ENCODE measurements at regions not wholly inside any gene's neighbourhood (a gene's known extent, or its start where the extent isn't known, plus 50 kb on each side); places are given as distances from the start of the nearest gene placed in this dataset.
"Not testable (repeated sequence)": the region's sequence is repeated elsewhere in the genome, so short reads cannot be mapped to it uniquely, and the experiment has no call there.

DNA sequence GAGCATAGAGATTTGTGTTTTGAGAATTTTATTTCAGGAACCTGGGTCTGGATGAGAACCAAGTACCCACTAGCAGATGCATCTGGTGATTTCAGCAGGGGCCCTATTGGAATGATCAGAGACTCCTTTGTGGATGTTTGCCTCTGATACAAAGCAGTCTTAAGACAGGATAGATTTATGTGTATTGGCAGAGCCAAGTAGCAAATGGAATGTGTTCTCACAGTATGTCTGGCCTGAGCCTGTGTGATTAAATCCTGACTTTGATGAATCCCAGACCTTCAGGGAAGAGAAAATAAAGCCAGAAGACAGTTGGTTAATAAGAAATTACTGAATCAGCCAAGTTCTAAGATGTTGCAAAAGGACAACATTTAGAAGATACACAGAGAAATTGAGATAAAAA, 755.5 kb upstream of the SEMA6D start:
- H3K4me2 ChIP-seq (ENCODE audit: low read length) = no peak overlapping the region
- ChIA-PET POLR2A (no interaction called here), RAD21 (ENCODE audit: low non-redundant PET in 1 of 2, low total read pairs in 2 of 2, uncharacterized antibody in 2 of 2, unreplicated experiment in 2 of 2) (no interaction called here), CTCF (no interaction called here)
- peaks cover 10 to 18% of the 10 kb centered on the region in 2 experiments; a peak in 2 of 4 replicates for H3K9me3 ChIP-seq (ENCODE audit: control insufficient read depth in 1 of 2, insufficient read depth in 1 of 2, low read depth in 1 of 2, low read length in 2 of 2)
- H3K79me2 ChIP-seq (ENCODE audit: insufficient read depth, low read length) = no peaks in the 10 kb centered on the region
- no peak overlapping the region for H3K27ac ChIP-seq (ENCODE audit: low read depth, low read length)
- no peaks in the 10 kb centered on the region for H3K9me2 ChIP-seq (ENCODE audit: insufficient read depth)
- TF ChIP-seq ZFX (IDR thresholded peaks at IDR 0.05) (no peak), POLR2AphosphoS5 (IDR thresholded peaks at IDR 0.05; ENCODE audit: low read depth, low read length) (no peak), EZH2phosphoT487 (IDR thresholded peaks at IDR 0.05; ENCODE audit: borderline replicate concordance) (no peak), FOSL1 (IDR thresholded peaks at IDR 0.05; ENCODE audit: low read depth) (no peak), TCF7L2 (IDR thresholded peaks at IDR 0.05; ENCODE audit: borderline replicate concordance, extremely low read depth, insufficient read depth, insufficient read length) (no peak), JUND (IDR thresholded peaks at IDR 0.05) (no peak), SRF (IDR thresholded peaks at IDR 0.05; ENCODE audit: low read depth) (no peak)
- TF ChIP-seq, protein P1, sequence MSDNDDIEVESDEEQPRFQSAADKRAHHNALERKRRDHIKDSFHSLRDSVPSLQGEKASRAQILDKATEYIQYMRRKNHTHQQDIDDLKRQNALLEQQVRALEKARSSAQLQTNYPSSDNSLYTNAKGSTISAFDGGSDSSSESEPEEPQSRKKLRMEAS (IDR thresholded peaks at IDR 0.05) = no peak
- TF ChIP-seq, protein P2, sequence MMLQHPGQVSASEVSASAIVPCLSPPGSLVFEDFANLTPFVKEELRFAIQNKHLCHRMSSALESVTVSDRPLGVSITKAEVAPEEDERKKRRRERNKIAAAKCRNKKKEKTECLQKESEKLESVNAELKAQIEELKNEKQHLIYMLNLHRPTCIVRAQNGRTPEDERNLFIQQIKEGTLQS (IDR thresholded peaks at IDR 0.05) = no peak
- TF ChIP-seq, protein P3, sequence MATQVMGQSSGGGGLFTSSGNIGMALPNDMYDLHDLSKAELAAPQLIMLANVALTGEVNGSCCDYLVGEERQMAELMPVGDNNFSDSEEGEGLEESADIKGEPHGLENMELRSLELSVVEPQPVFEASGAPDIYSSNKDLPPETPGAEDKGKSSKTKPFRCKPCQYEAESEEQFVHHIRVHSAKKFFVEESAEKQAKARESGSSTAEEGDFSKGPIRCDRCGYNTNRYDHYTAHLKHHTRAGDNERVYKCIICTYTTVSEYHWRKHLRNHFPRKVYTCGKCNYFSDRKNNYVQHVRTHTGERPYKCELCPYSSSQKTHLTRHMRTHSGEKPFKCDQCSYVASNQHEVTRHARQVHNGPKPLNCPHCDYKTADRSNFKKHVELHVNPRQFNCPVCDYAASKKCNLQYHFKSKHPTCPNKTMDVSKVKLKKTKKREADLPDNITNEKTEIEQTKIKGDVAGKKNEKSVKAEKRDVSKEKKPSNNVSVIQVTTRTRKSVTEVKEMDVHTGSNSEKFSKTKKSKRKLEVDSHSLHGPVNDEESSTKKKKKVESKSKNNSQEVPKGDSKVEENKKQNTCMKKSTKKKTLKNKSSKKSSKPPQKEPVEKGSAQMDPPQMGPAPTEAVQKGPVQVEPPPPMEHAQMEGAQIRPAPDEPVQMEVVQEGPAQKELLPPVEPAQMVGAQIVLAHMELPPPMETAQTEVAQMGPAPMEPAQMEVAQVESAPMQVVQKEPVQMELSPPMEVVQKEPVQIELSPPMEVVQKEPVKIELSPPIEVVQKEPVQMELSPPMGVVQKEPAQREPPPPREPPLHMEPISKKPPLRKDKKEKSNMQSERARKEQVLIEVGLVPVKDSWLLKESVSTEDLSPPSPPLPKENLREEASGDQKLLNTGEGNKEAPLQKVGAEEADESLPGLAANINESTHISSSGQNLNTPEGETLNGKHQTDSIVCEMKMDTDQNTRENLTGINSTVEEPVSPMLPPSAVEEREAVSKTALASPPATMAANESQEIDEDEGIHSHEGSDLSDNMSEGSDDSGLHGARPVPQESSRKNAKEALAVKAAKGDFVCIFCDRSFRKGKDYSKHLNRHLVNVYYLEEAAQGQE (IDR thresholded peaks at IDR 0.05; ENCODE audit: low read depth) = no peak
- no peaks in the 10 kb centered on the region for H3K27me3 ChIP-seq (ENCODE audit: insufficient read depth, low read length)
- no peaks in the 10 kb centered on the region for H3K36me3 ChIP-seq (ENCODE audit: control insufficient read depth in 1 of 2, insufficient read depth in 2 of 2, low read length in 2 of 2)
- no peak overlapping the region for H3K4me3 ChIP-seq (replicated peaks in 1 of 2; ENCODE audit: low read depth in 1 of 2, low read length in 2 of 2)
- BruUV-seq (replicated peaks) = no TSS peak
- no peaks in the 10 kb centered on the region for H4K20me1 ChIP-seq (ENCODE audit: insufficient read depth)
- no peak for ATAC-seq
- intact Hi-C loops (cut with micrococcal nuclease) = no loop called here
- H3K9ac ChIP-seq (ENCODE audit: low read length) = no peak overlapping the region
- H3K4me1 ChIP-seq (ENCODE audit: control insufficient read depth in 1 of 2, insufficient read depth in 2 of 2, low read length in 2 of 2) = no peaks in the 10 kb centered on the region
- no peak for DNase-seq (ENCODE audit: low read depth, low spot score)
- H2AFZ ChIP-seq (ENCODE audit: low read depth, low read length, poor library complexity, severe bottlenecking) = no peak overlapping the region

DNA sequence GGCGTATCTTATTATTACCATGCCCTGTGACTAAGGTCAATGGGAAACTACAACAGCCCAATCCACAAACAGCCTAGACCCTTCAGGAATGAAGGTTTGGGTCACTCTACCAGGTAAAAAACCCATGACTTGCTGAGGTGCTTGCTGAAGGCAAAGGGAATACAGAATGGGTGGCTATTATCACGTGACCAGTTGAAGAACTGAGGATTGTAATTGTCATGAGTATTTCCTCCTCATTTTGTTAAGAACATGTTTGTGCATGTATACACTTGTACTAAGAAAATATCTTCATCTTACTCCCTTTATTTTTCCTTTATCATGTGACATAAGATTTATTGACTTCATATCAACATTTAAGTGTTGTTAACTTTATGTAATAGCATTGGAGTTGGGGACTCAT, 729.2 kb upstream of the SEMA6D start:
- intact Hi-C loops (cut with micrococcal nuclease); ATAC-seq; H3K27me3 ChIP-seq (ENCODE audit: insufficient read depth, low read length); H3K4me2 ChIP-seq (ENCODE audit: low read length); RAD21 ChIA-PET (ENCODE audit: low non-redundant PET in 1 of 2, low total read pairs in 2 of 2, uncharacterized antibody in 2 of 2, unreplicated experiment in 2 of 2); H3K9ac ChIP-seq (ENCODE audit: low read length); H3K27ac ChIP-seq (ENCODE audit: low read depth, low read length); H4K20me1 ChIP-seq (ENCODE audit: insufficient read depth); H3K79me2 ChIP-seq (ENCODE audit: insufficient read depth, low read length); POLR2A ChIA-PET; H3K4me3 ChIP-seq (replicated peaks in 1 of 2; ENCODE audit: low read depth in 1 of 2, low read length in 2 of 2); H2AFZ ChIP-seq (ENCODE audit: low read depth, low read length, poor library complexity, severe bottlenecking); BruUV-seq (replicated peaks); DNase-seq (ENCODE audit: low read depth, low spot score); H3K9me2 ChIP-seq (ENCODE audit: insufficient read depth); H3K36me3 ChIP-seq (ENCODE audit: control insufficient read depth in 1 of 2, insufficient read depth in 2 of 2, low read length in 2 of 2); CTCF ChIA-PET; H3K4me1 ChIP-seq (ENCODE audit: control insufficient read depth in 1 of 2, insufficient read depth in 2 of 2, low read length in 2 of 2): not testable (repeated sequence)
- peaks cover 3 to 29% of the 10 kb centered on the region in 2 experiments; a peak in 2 of 4 replicates for H3K9me3 ChIP-seq (ENCODE audit: control insufficient read depth in 1 of 2, insufficient read depth in 1 of 2, low read depth in 1 of 2, low read length in 2 of 2)

Measured in HCT116 (cell line).